ENCODE measurements at regions not wholly inside any gene's neighbourhood (a gene's known extent, or its start where the extent isn't known, plus 50 kb on each side); places are given as distances from the start of the nearest gene placed in this dataset.
"Not testable (repeated sequence)": the region's sequence is repeated elsewhere in the genome, so short reads cannot be mapped to it uniquely, and the experiment has no call there.

DNA sequence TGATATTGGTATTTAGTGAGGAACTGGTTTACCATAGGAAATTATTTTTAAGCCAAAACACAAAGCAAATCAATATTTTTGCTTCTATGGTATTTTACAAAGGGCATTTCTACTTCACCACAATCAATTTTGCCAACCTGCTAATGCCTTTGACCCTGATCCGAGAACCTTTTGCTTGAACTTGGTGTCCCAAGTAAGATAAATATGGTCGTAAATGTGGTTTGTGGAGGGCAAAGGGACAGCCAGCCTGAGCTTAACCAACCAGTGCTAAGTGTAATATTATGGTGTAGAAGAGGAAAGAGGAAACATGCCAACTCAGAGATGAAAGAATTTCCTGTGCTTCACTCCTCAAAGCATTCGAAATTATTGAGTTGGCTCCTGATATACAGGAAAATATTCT lies 148.4 kb downstream of the C3orf38 start:
- DNase-seq: no peak

DNA sequence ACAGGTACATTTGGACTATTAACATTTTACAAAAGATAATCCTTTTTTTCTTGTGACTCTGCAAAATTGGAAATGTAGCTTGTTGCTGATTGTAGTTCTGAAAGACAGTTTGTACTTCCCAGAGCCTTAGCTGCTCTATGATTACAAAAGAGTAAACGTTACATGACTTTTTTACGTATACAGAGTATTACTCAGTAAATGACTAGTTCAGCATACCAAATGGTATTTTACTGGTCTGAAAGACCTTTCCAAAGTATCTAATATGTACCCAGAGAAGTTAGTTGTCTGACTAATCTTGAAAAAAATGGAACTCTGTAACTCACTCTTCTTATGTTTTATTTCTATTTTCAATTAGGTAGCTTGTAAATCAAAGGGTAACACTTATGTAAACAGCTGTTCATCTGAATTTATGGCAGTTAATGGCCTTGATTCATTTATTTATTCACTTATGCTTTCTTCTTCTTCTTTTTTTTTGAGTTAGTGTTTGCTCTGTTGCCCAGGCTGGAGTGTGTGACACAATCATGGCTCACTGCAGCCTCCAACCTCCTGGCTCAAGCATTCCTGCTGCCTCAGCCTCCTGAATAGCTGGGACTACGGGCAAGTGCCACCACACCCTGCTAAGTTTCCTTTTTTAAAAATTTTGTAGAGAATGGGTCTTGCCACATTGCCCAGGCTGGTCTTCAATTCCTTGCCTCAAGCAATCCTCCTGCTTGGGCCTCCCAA lies 151.7 kb downstream of the C3orf38 start:
- no peak for DNase-seq

DNA sequence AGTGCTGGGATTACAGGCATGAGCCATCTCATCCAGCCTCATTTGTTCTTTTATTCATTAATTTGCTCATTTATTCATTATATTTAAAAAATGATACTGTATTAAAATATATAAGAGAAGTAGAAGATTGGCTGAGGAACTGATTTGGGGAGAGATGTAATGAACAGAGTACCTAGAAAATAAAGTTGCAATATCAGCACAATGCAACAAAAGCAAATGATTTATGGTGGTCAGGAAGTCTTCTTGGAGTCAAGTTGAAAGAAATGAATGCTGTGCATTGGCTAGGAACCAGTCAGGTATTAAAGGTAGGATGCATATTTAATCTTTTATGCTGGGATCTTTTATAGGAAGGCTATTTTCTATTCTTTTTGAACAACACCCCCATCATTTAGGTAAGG lies 152.2 kb downstream of the C3orf38 start:
- no peak for DNase-seq

DNA sequence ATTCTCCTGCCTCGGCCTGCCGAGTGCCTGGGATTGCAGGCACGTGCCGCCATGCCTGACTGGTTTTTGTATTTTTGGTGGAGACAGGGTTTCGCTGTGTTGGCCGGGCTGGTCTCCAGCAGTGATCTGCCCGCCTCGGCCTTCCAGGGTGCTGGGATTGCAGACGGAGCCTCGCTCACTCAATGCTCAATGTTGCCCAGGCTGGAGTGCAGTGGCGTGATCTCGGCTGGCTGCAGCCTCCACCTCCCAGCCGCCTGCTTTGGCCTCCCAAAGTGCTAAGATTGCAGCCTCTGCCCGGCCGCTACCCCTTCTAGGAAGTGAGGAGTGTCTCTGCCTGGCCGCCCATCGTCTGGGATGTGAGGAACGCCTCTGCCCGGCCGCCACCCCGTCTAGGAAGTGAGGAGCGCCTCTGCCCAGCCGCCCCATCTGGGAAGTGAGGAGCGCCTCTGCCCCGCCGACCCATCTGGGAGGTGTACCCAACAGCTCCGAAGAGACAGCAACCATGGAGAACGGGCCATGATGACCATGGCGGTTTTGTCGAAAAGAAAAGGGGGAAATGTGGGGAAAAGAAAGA lies 153.7 kb downstream of the C3orf38 start:
- DNase-seq: not testable (repeated sequence)

GRCh38 chr3:88307666-88308065 lies 157.9 kb downstream of the C3orf38 start:
- no peak for DNase-seq

GRCh38 chr3:88311826-88312225 lies 162.1 kb downstream of the C3orf38 start:
- no peak for DNase-seq

GRCh38 chr3:88312256-88312655 lies 162.5 kb downstream of the C3orf38 start:
- no peak for DNase-seq

DNA sequence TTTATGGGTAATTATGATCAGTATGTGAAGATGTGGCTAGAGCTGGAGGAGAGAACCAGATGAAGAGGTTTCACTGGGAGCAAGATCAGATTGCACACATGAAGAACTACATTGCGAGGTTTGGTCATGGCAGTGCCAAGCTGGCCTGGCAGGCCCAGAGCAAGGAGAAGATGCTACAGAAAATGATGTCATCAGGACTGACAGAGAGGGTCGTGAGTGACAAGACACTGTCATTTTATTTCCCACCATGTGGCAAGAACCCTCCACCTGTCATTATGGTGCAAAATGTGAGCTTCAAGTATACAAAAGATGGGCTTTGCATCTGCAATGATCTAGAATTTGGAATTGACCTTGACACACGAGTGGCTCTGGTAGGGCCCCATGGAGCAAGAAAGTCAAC lies 168.3 kb downstream of the C3orf38 start:
- no peak for DNase-seq

DNA sequence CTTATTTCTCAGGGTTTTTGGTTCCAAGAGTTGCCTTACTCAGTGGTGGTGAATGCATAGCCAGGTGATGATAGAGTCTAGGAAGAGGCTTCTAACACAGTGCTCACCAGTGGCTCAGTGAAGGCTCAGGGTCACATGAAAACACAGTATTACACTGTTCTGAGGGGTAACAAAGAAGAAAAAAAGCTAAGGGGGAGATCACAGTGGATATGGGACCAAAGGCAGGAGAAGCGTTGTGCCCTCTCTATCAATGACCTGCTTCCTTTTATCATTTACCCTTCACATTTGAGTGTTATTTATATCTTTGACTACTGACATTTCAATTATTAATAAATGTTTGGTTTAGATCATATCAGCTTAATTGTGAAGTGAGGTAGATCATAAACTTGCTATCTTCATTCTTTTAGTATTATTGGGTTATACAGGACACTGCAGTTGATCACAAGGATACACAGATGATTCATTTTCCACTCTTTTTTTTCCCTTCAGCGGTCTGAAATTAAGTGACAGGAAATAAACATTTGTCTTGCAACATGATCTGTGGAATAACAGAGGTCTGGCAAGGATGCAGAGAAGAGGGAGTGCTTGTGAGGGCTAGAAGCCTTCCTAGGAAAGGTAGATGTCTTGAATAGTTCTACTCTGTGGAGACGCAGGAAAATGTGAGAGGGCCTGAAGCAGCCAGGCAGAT lies 171.7 kb downstream of the C3orf38 start:
- DNase-seq: no peak

DNA sequence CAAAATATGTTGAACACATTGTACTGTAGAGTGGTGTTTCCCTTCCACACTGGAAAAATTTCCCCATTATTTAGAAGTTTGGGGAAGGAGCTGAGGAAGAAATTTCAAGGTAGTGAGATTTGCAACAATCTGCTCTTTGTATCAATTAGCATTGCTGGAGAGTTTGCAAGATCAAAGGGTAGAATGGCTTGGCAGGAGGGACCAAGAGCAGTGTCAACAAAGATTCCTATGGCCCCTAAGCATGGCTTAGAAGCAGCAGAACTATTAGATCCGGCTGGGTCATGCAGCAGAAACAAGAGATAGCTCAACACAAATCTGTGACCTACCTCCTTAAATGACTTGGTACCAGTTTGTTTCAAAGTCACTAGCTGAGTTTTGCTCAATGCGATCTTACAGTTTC lies 175.0 kb downstream of the C3orf38 start:
- DNase-seq: no peak

DNA sequence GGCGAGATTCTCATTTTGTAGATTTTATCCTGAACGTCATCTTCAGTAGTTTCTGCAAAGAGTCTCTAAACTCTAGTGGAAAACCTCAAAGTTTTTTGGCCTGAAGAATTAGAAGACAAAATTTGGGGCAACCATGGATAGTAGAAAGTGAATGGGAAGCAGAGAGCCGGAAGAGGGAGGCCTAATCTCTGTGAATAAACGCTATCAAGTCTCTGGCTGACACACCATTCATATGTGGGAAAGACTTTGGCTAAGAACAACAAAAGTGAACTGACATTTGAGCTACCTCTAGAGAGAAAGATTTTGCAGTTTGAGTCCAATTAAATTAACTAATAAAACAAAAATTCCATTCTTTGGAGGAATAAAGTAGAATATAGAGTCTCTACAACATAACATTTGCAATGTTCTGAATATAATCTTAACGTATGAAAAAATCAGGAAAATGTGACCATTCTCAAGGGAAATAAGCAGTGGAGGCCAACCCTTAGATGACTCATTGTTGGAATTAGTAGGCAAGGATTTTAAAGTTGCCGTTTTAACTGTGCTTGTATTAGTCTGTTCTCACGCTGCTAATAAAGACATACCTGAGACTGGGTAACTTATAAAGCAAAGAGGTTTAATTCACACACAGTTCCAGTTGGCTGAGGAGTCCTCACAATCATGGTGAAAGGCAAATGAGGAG lies 184.6 kb downstream of the C3orf38 start:
- no peak for DNase-seq

- DNase-seq: no peak
These were observed 187.1 kb downstream of the C3orf38 start for GRCh38 chr3:88336894-88337293.

- no peak for DNase-seq
These were observed 193.5 kb downstream of the C3orf38 start for GRCh38 chr3:88343264-88343663.

DNA sequence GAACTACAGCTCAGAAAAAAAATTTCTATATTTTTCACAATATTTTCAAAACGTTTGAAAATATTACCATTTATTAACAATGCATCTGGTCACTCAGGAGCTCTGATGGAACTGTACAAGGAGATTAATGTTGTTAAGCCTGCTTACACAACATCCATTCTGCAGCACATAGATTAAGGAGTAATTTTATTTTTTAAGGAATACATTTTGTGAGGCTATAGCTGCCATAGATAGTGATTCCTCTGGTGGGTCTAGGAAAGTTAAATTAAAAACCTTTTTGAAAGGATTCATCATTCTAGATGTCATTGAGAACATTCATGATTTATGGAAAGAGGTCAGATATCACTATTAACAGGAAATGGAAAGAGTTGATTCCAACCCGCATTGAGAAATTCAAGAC lies 196.9 kb downstream of the C3orf38 start:
- no peak for DNase-seq

DNA sequence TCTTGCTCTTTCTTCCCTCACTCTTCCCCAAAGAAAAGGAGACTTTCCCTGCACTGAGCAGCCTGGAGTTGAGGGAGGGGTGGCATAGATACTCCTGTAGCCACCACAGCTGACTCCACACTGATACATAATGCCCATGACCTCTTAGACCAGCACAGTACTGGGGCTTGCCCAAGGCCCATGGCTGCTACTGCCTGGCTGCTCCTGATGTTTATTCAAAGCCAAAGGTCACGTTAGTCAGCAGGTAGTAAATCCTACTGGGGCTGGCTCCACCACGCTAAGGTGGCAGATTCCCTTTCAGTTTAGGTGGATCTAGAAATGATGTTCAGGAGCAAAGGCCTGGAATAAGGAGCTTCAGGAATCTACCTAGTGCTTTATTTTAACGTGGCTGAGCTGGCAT lies 212.7 kb downstream of the C3orf38 start:
- DNase-seq: no peak

DNA sequence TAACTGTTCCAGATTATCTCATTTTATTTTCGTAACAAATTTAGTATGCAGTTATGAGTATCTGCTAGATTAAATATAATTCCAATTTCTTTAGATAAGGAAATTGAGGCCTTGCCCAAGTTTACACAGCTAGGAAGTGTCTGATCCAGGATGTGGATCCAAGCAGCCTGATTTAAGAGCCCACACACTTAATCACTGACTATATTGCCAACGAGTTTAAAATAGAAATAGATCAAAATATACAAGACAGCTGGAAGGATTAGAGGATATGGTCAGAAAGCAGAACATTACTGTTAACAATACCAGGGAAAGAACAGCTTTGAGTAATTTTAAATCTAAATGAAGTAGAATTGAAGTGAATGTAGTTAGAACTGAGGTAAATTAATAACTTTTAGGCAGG lies 215.2 kb downstream of the C3orf38 start:
- no peak for DNase-seq

- no peak for DNase-seq
These were observed 219.6 kb downstream of the C3orf38 start for GRCh38 chr3:88369337-88369736.

- DNase-seq: no peak
These were observed 220.0 kb downstream of the C3orf38 start for GRCh38 chr3:88369767-88370166.

DNA sequence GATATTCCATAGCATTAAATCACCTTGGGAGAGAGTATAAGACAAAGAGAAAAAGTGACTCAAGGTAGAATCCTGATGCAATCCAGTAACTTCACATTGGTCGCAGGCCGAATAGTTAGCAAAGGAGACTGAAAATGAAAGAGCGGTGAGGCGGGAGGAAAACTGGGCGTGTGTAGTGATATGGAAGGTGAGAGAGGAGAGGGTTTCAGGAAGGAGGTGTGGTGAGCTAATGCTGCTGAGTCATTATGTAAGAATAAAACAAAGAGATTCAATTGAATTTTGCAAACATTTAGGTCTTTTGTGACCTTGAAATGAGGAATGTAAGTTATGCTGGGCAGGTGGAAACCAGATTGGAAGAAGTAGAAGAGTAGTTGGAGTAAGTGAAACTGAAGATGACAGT lies 235.3 kb downstream of the C3orf38 start:
- DNase-seq: no peak

GRCh38 chr3:88398581-88398980 lies 248.8 kb downstream of the C3orf38 start:
- DNase-seq: no peak

- DNase-seq: no peak
These were observed 253.6 kb downstream of the C3orf38 start for GRCh38 chr3:88403319-88403718.

GRCh38 chr3:88408097-88408496 lies 258.3 kb downstream of the C3orf38 start:
- no peak for DNase-seq

GRCh38 chr3:88408935-88409334 lies 259.2 kb downstream of the C3orf38 start:
- DNase-seq: no peak

DNA sequence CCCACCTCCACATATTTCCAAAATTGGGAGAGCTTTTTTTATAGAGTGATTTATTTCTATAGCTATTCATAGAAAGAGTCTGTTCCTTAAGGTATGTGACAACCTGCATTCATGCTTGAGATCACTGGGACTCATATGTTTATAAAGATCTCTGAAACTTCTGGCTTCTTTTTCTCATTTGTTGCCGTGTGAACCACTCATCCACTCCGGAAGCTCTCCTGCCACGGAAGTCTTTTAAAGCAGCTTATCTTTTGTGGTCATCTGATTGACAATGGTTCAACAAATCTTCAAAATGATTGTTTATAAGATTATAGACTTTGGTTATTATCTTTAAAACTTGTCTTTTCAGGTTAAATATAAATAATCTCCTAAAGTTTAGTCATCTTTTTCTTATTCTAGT lies 260.5 kb downstream of the C3orf38 start:
- no peak for DNase-seq
